KMS-11 (cell line): ENCODE measurements at regions not wholly inside any gene's neighbourhood (a gene's known extent, or its start where the extent isn't known, plus 50 kb on each side); places are given as distances from the start of the nearest gene placed in this dataset.

ENCODE experiments used
- H2AFZ ChIP-seq: fragments of 200-600 bp; sonication (generic); 2 replicates; pipeline ENCODE4 v1.6.1; 2016; ENCODE audit warnings: antibody characterized with exemption, mixed run types, low read depth
- H3K27ac ChIP-seq: fragments of 200-600 bp; sonication (generic); 2 replicates; pipeline ENCODE4 v1.6.1; 2016; ENCODE audit warnings: mild to moderate bottlenecking, mixed run types
- H3K27me3 ChIP-seq: fragments of 200-600 bp; sonication (generic); 2 replicates; pipeline ENCODE4 v1.6.1; 2017; ENCODE audit warnings: mild to moderate bottlenecking, low read depth, mixed run types, moderate library complexity; ENCODE audit not compliant: insufficient read depth
- H3K36me3 ChIP-seq: fragments of 200-600 bp; sonication (generic); 2 replicates; pipeline ENCODE4 v1.6.1; 2017; ENCODE audit warnings: mild to moderate bottlenecking, mixed run types; ENCODE audit not compliant: insufficient read depth
- H3K4me1 ChIP-seq: fragments of 200-600 bp; sonication (generic); 2 replicates; pipeline ENCODE4 v1.6.1; 2016; ENCODE audit warnings: mild to moderate bottlenecking, low read depth, mixed run types; ENCODE audit not compliant: poor library complexity, severe bottlenecking
- H3K4me2 ChIP-seq: fragments of 200-600 bp; sonication (generic); 2 replicates; pipeline ENCODE4 v1.7.0; 2016; ENCODE audit warnings: mild to moderate bottlenecking, mixed run types
- H3K4me3 ChIP-seq: fragments of 200-600 bp; sonication (generic); IDR thresholded peaks from 2 replicates; pipeline ENCODE4 v1.6.1; 2017; ENCODE audit warnings: low read depth, low read length, mixed read lengths; ENCODE audit not compliant: insufficient read depth
- H3K79me2 ChIP-seq: fragments of 200-600 bp; sonication (generic); 2 replicates; pipeline ENCODE4 v1.6.1; 2016; ENCODE audit warnings: low read depth, mixed run types; ENCODE audit not compliant: insufficient read depth
- H3K9ac ChIP-seq: fragments of 200-600 bp; sonication (generic); 2 replicates; pipeline ENCODE4 v1.6.1; 2016; ENCODE audit warnings: mild to moderate bottlenecking, mixed run types
- H4K20me1 ChIP-seq: fragments of 200-600 bp; sonication (generic); 2 replicates; pipeline ENCODE4 v1.6.1; 2016; ENCODE audit warnings: mild to moderate bottlenecking, mixed run types; ENCODE audit not compliant: insufficient read depth
- CTCF ChIP-seq: fragments of 200-600 bp; sonication (generic); conservative IDR thresholded peaks from 2 replicates; pipeline ENCODE4 v1.6.1; 2017; ENCODE audit warnings: low read depth, mild to moderate bottlenecking, antibody characterized with exemption, low read length, moderate library complexity, mixed read lengths

- Histone ChIP-seq H3K4me2 (no peak overlapping the region), H3K4me3 (no peak overlapping the region), H2AFZ (no peak overlapping the region), H3K27ac (no peak overlapping the region), H3K79me2 (no peaks in the 10 kb centered on the region), H4K20me1 (no peaks in the 10 kb centered on the region), H3K9ac (no peak overlapping the region), H3K36me3 (no peaks in the 10 kb centered on the region), H3K27me3 (no peaks in the 10 kb centered on the region), H3K4me1 (no peaks in the 10 kb centered on the region)
- TF ChIP-seq CTCF: no peak
Observed at GRCh38 chr7:110058401-110058800, 1032.5 kb upstream of the LRRN3 start.

- Histone ChIP-seq H3K4me1 (no peaks in the 10 kb centered on the region), H3K27me3 (no peaks in the 10 kb centered on the region), H3K9ac (no peak overlapping the region), H3K27ac (no peak overlapping the region), H3K4me3 (no peak overlapping the region), H2AFZ (no peak overlapping the region), H3K36me3 (no peaks in the 10 kb centered on the region), H4K20me1 (no peaks in the 10 kb centered on the region), H3K79me2 (no peaks in the 10 kb centered on the region), H3K4me2 (no peak overlapping the region)
- no peak for TF ChIP-seq CTCF
Observed at GRCh38 chr7:110061387-110061786, 1029.5 kb upstream of the LRRN3 start.

DNA sequence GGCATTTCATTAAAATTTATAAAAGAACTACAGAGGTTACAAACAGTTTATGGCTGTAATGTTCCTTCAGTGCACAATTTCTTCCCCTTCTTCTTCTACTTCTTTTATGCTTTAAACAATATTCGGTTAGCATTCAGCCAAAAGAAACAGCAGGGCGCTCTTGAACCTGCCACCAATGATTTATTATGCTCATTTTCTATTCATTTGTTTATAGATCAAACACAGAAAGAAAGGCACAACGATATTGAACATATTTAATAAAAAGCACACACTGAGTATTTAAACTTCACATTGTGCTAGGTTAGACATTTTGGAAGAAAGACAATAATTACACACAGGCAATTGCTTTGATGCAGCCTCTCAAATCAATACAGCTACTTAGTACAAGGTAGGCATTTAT lies 1025.8 kb upstream of the LRRN3 start:
- Histone ChIP-seq H2AFZ (no peak overlapping the region), H4K20me1 (no peaks in the 10 kb centered on the region), H3K4me1 (no peaks in the 10 kb centered on the region), H3K36me3 (no peaks in the 10 kb centered on the region), H3K27me3 (no peaks in the 10 kb centered on the region), H3K27ac (no peak overlapping the region), H3K79me2 (no peaks in the 10 kb centered on the region), H3K4me2 (no peak overlapping the region), H3K9ac (no peak overlapping the region), H3K4me3 (no peak overlapping the region)
- TF ChIP-seq CTCF: no peak

GRCh38 chr7:110066843-110067242 lies 1024.1 kb upstream of the LRRN3 start:
- Histone ChIP-seq H3K9ac (no peak overlapping the region), H3K27ac (no peak overlapping the region), H3K79me2 (no peaks in the 10 kb centered on the region), H4K20me1 (no peaks in the 10 kb centered on the region), H2AFZ (no peak overlapping the region), H3K4me3 (no peak overlapping the region), H3K4me1 (no peaks in the 10 kb centered on the region), H3K4me2 (no peak overlapping the region), H3K36me3 (no peaks in the 10 kb centered on the region), H3K27me3 (no peaks in the 10 kb centered on the region)
- TF ChIP-seq CTCF: no peak

DNA sequence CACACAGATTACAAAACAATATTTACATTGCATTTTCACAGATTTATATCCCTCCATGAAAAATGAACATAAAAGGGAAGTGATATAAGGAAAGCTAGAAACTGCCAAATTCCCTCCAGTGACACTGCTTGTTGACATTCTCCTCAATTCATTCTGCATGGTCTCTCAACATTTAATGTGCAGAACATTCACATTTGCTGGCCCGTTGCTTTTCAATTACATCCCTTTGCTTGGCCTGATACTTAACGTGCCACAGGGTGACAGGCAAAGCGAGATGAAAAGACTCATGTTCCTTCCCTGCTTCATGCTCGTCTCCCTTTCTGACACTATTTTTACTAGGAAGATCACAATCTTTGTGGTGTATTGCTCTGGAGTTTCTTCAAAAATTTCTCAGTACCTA lies 1019.7 kb upstream of the LRRN3 start:
- H3K4me1 ChIP-seq: no peaks in the 10 kb centered on the region
- no peak for TF ChIP-seq CTCF
- H3K36me3 ChIP-seq: no peaks in the 10 kb centered on the region
- H4K20me1 ChIP-seq: no peaks in the 10 kb centered on the region
- no peak overlapping the region for H3K4me3 ChIP-seq
- H3K9ac ChIP-seq: no peak overlapping the region
- H3K79me2 ChIP-seq: no peaks in the 10 kb centered on the region
- no peak overlapping the region for H2AFZ ChIP-seq
- H3K27me3 ChIP-seq: no peaks in the 10 kb centered on the region
- H3K27ac ChIP-seq: no peak overlapping the region
- H3K4me2 ChIP-seq: no peak overlapping the region
